B cell (primary cell): ENCODE measurements at regions not wholly inside any gene's neighbourhood (a gene's known extent, or its start where the extent isn't known, plus 50 kb on each side); places are given as distances from the start of the nearest gene placed in this dataset.

ENCODE experiments used
- EZH2 ChIP-seq: IDR thresholded peaks from 2 replicates; pipeline ENCODE4 v1.6.1; 2012; ENCODE audit warnings: borderline replicate concordance, low read depth, mild to moderate bottlenecking, moderate library complexity, low read length; ENCODE audit not compliant: insufficient read depth, poor library complexity, severe bottlenecking
- TF ChIP-seq, protein P1 (sequence below): fragments of 200-600 bp; IDR thresholded peaks from one replicate; pipeline ENCODE4 v1.8.0; 2022; ENCODE audit warnings: antibody characterized with exemption, mild to moderate bottlenecking

DNA sequence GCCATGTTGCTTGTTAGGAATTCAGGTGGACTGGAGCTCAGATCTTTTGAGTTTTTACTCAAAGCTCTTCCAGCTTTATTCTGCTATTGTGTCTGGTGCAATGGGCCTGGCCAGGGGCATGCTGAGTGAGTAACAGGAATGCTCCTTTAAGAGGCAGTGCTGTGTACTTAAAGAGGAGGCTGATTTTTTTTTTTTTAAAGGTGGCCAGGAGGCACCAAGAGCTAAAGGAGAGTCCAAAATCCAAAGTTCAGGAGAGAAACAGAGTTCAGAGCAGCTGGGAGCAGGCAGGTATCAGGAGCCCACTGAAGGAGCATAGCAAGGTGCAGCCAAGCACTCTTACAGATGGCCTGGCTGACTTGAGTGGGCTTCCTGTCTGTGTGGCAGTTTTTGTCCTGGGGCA lies 178.7 kb downstream of the FMR1NB start:
- TF ChIP-seq, protein P1, sequence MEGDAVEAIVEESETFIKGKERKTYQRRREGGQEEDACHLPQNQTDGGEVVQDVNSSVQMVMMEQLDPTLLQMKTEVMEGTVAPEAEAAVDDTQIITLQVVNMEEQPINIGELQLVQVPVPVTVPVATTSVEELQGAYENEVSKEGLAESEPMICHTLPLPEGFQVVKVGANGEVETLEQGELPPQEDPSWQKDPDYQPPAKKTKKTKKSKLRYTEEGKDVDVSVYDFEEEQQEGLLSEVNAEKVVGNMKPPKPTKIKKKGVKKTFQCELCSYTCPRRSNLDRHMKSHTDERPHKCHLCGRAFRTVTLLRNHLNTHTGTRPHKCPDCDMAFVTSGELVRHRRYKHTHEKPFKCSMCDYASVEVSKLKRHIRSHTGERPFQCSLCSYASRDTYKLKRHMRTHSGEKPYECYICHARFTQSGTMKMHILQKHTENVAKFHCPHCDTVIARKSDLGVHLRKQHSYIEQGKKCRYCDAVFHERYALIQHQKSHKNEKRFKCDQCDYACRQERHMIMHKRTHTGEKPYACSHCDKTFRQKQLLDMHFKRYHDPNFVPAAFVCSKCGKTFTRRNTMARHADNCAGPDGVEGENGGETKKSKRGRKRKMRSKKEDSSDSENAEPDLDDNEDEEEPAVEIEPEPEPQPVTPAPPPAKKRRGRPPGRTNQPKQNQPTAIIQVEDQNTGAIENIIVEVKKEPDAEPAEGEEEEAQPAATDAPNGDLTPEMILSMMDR: no peak
- TF ChIP-seq EZH2: no peak
